Fibroblast of upper back skin (primary cell): ENCODE measurements at regions not wholly inside any gene's neighbourhood (a gene's known extent, or its start where the extent isn't known, plus 50 kb on each side); places are given as distances from the start of the nearest gene placed in this dataset.
"Not testable (repeated sequence)": the region's sequence is repeated elsewhere in the genome, so short reads cannot be mapped to it uniquely, and the experiment has no call there.

Source experiments
- DNase-seq: peaks from one replicate; pipeline ENCODE4 v3.0.0-alpha.2; 2013

GRCh38 chr3:107470496-107470895, 52.3 kb upstream of the BBX start:
- not testable (repeated sequence) for DNase-seq
